Pancreas (tissue), 10 donors: ENCODE measurements at regions not wholly inside any gene's neighbourhood (a gene's known extent, or its start where the extent isn't known, plus 50 kb on each side); places are given as distances from the start of the nearest gene placed in this dataset.

Source experiments
- ATAC-seq, 4 donors: fragments of 200-7000 bp; cut with Tn5 transposase; one replicate each; pipeline versions ENCODE4 v1.8.0 to v1.9.1; 2020; ENCODE audit warnings: mild to moderate bottlenecking in 4 of 4, moderate library complexity in 4 of 4
- DNase-seq, 6 donors: peaks; one replicate each; pipeline ENCODE4 v3.0.0-alpha.2; 2020
- FAIRE-seq: peaks from 2 replicates; lab custom pipeline; 2012; peaks lifted over from hg19 to GRCh38; lab: Jason Lieb, UNC
- H3K27ac ChIP-seq, 4 donors: fragments of 200-600 bp; sonication (generic); 1 replicate in 3 of 4; 2 replicates in 1 of 4; pipeline versions ENCODE4 v1.5.0 to v1.8.0; 2020
- H3K27me3 ChIP-seq, 4 donors: fragments of 200-600 bp; one replicate each; pipeline ENCODE4 v1.8.0; 2021
- H3K36me3 ChIP-seq, 3 donors: fragments of 200-600 bp; sonication (generic) in 1 of 3; one replicate each; pipeline versions ENCODE4 v1.5.0 to v1.8.0; 2020 to 2021
- H3K4me1 ChIP-seq, 3 donors: fragments of 200-600 bp; one replicate each; pipeline ENCODE4 v1.8.0; 2021
- H3K4me3 ChIP-seq, 4 donors: fragments of 200-600 bp; sonication (generic) in 2 of 4; one replicate each; pipeline versions ENCODE4 v1.5.0 to v1.8.0; 2020 to 2021
- H3K9me3 ChIP-seq, 4 donors: fragments of 200-600 bp; one replicate each; pipeline ENCODE4 v1.8.0; 2021
- WGBS, 2 donors: extraction: QIAGEN DNeasy Blood & Tissue Kit; methylation state at CpG; one replicate each; pipeline ENCODE4 v1.1.7; 2013; 5-methylcytosine and 5-hydroxymethylcytosine counted together
- intact Hi-C, 3 donors: fragments of 100-400 bp; cut with DNase I; formaldehyde crosslinking; loops; one replicate each; pipeline versions ENCODE4 v1.11.1 to v1.14.2; 2022
- TF ChIP-seq, protein P1 (sequence below), 4 donors: fragments of 200-600 bp; sonication (generic) in 3 of 4; IDR thresholded peaks; one replicate each; pipeline versions ENCODE4 v1.5.0 to v1.8.0; 2021; ENCODE audit warnings: antibody characterized with exemption in 4 of 4
- donor health status: healthy with polysubstance abuse.
- donor health status: DM: no; HTN: no; CAD: no; lungs with moderate emphysema.
- donor health status: DM: no; HTN: no; CAD: no.
- donor health status: control.
- donor health status: control.
- donor health status: Bipolar disorder and iron deficiency.
- donor health status: DM: yes; HTN: yes; CAD: no.
- donor health status: DM: no; HTN: no; CAD: no.
- donor health status: DM: no; HTN: no; CAD: no.
- donor health status: DM: yes; HTN: yes; CAD: no.

GRCh38 chr4:107467461-107467860 lies 252.6 kb downstream of the PAPSS1 start:
- DNase-seq (no peak), FAIRE-seq (no peak), ATAC-seq (no peak)
- no peaks in the 10 kb centered on the region for H3K9me3 ChIP-seq
- WGBS, 2 donors, result 73 to 76% methylated on average over 3 of the region's 3 CpGs
- no peak overlapping the region for H3K4me3 ChIP-seq
- no peaks in the 10 kb centered on the region for H3K4me1 ChIP-seq
- TF ChIP-seq, protein P1, sequence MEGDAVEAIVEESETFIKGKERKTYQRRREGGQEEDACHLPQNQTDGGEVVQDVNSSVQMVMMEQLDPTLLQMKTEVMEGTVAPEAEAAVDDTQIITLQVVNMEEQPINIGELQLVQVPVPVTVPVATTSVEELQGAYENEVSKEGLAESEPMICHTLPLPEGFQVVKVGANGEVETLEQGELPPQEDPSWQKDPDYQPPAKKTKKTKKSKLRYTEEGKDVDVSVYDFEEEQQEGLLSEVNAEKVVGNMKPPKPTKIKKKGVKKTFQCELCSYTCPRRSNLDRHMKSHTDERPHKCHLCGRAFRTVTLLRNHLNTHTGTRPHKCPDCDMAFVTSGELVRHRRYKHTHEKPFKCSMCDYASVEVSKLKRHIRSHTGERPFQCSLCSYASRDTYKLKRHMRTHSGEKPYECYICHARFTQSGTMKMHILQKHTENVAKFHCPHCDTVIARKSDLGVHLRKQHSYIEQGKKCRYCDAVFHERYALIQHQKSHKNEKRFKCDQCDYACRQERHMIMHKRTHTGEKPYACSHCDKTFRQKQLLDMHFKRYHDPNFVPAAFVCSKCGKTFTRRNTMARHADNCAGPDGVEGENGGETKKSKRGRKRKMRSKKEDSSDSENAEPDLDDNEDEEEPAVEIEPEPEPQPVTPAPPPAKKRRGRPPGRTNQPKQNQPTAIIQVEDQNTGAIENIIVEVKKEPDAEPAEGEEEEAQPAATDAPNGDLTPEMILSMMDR (IDR thresholded peaks at IDR 0.05), result no peak
- H3K27ac ChIP-seq, result no peak overlapping the region
- H3K36me3 ChIP-seq, result no peaks in the 10 kb centered on the region
- intact Hi-C loops, result no loop called here
- H3K27me3 ChIP-seq, result no peaks in the 10 kb centered on the region

DNA sequence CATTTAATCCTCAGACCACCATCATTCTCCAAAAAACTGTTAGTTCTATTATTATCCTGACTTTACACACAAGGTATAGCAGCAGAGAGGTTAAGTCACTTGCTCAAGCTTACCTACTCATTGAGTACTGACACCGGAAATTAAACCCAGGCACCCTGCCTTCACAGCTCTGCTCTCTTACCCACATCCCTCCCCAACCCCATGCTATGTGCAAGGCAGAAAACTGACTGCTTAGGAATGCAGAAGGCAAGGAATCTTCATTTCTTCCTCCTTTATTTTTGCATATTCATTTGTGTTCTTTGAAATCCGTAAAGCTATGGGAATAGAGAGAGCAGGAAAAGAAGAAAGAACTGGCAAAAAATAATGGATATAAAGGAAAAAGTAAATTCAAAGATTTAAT lies 261.8 kb downstream of the PAPSS1 start:
- no peak for FAIRE-seq
- no peaks in the 10 kb centered on the region for H3K27me3 ChIP-seq

DNA sequence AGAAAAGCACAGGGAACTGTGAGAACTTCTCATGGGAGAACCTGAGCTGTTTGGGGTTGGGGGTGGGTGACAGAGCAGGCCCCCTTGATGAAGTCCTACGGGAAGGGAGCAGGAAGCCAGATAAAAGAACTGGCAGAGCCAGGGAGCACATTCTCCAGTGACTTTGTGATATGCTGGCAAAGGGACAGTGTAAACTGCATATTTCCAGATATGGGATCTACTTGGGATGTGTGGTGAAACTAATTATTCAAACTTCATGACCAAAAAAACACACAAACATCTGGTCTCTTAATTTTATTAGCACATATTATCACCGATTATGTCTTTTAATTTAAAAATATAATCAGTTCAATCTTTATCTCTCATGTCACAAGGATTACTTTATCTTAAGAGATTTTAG lies 266.0 kb downstream of the PAPSS1 start:
- Histone ChIP-seq H3K4me1 (peaks cover 0 to 5% (median 0%) of the 10 kb centered on the region in 3 donors), H3K36me3 (no peaks in the 10 kb centered on the region), H3K4me3 (no peak overlapping the region), H3K27ac (no peak overlapping the region), H3K9me3 (no peaks in the 10 kb centered on the region), H3K27me3 (no peaks in the 10 kb centered on the region)
- TF ChIP-seq, protein P1 (IDR thresholded peaks at IDR 0.05), result no peak
- DNase-seq (no peak), ATAC-seq (peak in 1 of 4 donors; percentile 54), FAIRE-seq (no peak)
- intact Hi-C loops, result no loop called here
- WGBS, 2 donors, result 18 to 21% methylated on average over 2 of the region's 2 CpGs

More for the DNA sequence above, 261.8 kb downstream of the PAPSS1 start:
- TF ChIP-seq, protein P1 (IDR thresholded peaks at IDR 0.05), result no peak
- DNase-seq (no peak), ATAC-seq (no peak)
- intact Hi-C loops, result no loop called here
- H3K36me3 ChIP-seq, result no peaks in the 10 kb centered on the region
- peaks cover 0 to 5% (median 0%) of the 10 kb centered on the region in 3 donors for H3K4me1 ChIP-seq
- H3K27ac ChIP-seq, result no peak overlapping the region
- H3K4me3 ChIP-seq, result no peak overlapping the region
- 86 to 87% methylated on average over 2 of the region's 2 CpGs for WGBS, 2 donors
- no peaks in the 10 kb centered on the region for H3K9me3 ChIP-seq

GRCh38 chr4:107452717-107453630 lies 267.1 kb downstream of the PAPSS1 start:
- TF ChIP-seq, protein P1 (IDR thresholded peaks at IDR 0.05), result no peak

More at GRCh38 chr4:107452717-107453630, 267.1 kb downstream of the PAPSS1 start:
- no peaks in the 10 kb centered on the region for H3K9me3 ChIP-seq
- DNase-seq (no peak), FAIRE-seq (peak; percentile 53), ATAC-seq (no peak)
- H3K4me3 ChIP-seq, result no peak overlapping the region
- no peak overlapping the region for H3K27ac ChIP-seq
- no peaks in the 10 kb centered on the region for H3K36me3 ChIP-seq
- 63 to 68% methylated on average over 3 of the region's 3 CpGs for WGBS, 2 donors
- H3K4me1 ChIP-seq, result peaks cover 0 to 5% (median 0%) of the 10 kb centered on the region in 3 donors
- H3K27me3 ChIP-seq, result no peaks in the 10 kb centered on the region
- intact Hi-C loops, result no loop called here
